22Rv1 (cell line): ENCODE measurements at regions not wholly inside any gene's neighbourhood (a gene's known extent, or its start where the extent isn't known, plus 50 kb on each side); places are given as distances from the start of the nearest gene placed in this dataset.

Experiments
- H3K27ac ChIP-seq: fragments of 450-650 bp; 2 replicates; pipeline ENCODE4 v1.5.1; 2017
- ZFX ChIP-seq: fragments of 450-650 bp; IDR thresholded peaks from 2 replicates; pipeline ENCODE4 v1.6.1; 2017; ENCODE audit warnings: antibody characterized with exemption, borderline replicate concordance
- TF ChIP-seq, protein P1 (sequence below): fragments of 450-650 bp; IDR thresholded peaks from 2 replicates; pipeline ENCODE4 v1.5.1; 2017; ENCODE audit warnings: mild to moderate bottlenecking

GRCh38 chr1:234987415-234988154, 141.1 kb downstream of the TOMM20 start:
- TF ChIP-seq, protein P1, sequence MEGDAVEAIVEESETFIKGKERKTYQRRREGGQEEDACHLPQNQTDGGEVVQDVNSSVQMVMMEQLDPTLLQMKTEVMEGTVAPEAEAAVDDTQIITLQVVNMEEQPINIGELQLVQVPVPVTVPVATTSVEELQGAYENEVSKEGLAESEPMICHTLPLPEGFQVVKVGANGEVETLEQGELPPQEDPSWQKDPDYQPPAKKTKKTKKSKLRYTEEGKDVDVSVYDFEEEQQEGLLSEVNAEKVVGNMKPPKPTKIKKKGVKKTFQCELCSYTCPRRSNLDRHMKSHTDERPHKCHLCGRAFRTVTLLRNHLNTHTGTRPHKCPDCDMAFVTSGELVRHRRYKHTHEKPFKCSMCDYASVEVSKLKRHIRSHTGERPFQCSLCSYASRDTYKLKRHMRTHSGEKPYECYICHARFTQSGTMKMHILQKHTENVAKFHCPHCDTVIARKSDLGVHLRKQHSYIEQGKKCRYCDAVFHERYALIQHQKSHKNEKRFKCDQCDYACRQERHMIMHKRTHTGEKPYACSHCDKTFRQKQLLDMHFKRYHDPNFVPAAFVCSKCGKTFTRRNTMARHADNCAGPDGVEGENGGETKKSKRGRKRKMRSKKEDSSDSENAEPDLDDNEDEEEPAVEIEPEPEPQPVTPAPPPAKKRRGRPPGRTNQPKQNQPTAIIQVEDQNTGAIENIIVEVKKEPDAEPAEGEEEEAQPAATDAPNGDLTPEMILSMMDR, result no peak
- no peak for TF ChIP-seq ZFX
- peak overlapping the region; percentile 44 for H3K27ac ChIP-seq

- TF ChIP-seq, protein P1, result no peak
- TF ChIP-seq ZFX, result no peak
- peak overlapping the region; percentile 44 for H3K27ac ChIP-seq
Observed at GRCh38 chr1:234986750-234987414, 141.8 kb downstream of the TOMM20 start.

DNA sequence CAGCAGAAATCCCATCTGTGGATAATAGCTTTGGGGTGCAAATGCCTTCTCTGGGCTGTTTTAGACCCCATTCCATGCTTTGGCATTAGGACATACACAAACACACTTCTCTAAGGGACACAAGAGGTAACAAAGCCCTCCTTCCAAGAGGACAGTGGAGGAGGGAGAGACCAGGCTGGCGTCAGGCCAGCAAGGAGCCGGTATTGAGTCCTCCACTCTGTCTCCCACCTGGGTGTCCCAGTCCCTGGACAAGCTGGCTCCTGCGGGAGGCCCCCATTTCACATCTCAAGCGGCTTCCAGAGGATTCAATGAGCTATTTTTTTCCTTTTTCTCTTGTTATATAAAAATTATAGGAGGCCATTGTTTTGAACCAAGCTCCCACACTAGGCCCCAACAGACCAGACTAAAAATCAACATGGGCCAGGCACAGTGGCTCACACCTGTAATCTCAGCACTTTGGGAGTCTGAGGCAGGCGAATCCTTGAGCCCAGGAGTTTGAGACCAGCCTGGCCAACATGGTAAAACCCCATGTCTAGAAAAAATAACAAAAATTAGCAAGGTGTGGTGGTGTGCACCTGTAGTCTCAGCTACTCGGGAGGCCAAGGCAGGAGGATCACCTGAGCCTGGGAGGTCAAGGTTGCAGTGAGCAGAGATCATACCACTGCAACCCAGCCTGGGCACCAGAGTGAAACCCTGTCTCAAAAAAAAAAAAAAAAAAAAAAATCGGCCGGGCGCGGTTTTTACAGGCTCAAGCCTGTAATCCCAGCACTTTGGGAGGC, 142.9 kb downstream of the TOMM20 start:
- no peak for TF ChIP-seq ZFX
- TF ChIP-seq, protein P1, result no peak
- no peak overlapping the region for H3K27ac ChIP-seq

- TF ChIP-seq, protein P1, result no peak
- no peak for TF ChIP-seq ZFX
- no peak overlapping the region for H3K27ac ChIP-seq
Observed at GRCh38 chr1:234985007-234985370, 143.6 kb downstream of the TOMM20 start.

- TF ChIP-seq ZFX, result no peak
- TF ChIP-seq, protein P1, result no peak
- H3K27ac ChIP-seq, result no peak overlapping the region
Observed at GRCh38 chr1:234983564-234984238, 144.9 kb downstream of the TOMM20 start.

GRCh38 chr1:234981758-234982157, 146.9 kb downstream of the TOMM20 start:
- no peak overlapping the region for H3K27ac ChIP-seq
- TF ChIP-seq, protein P1, result no peak
- no peak for TF ChIP-seq ZFX
